ENCODE measurements at regions not wholly inside any gene's neighbourhood (a gene's known extent, or its start where the extent isn't known, plus 50 kb on each side); places are given as distances from the start of the nearest gene placed in this dataset.
"Not testable (repeated sequence)": the region's sequence is repeated elsewhere in the genome, so short reads cannot be mapped to it uniquely, and the experiment has no call there.

DNA sequence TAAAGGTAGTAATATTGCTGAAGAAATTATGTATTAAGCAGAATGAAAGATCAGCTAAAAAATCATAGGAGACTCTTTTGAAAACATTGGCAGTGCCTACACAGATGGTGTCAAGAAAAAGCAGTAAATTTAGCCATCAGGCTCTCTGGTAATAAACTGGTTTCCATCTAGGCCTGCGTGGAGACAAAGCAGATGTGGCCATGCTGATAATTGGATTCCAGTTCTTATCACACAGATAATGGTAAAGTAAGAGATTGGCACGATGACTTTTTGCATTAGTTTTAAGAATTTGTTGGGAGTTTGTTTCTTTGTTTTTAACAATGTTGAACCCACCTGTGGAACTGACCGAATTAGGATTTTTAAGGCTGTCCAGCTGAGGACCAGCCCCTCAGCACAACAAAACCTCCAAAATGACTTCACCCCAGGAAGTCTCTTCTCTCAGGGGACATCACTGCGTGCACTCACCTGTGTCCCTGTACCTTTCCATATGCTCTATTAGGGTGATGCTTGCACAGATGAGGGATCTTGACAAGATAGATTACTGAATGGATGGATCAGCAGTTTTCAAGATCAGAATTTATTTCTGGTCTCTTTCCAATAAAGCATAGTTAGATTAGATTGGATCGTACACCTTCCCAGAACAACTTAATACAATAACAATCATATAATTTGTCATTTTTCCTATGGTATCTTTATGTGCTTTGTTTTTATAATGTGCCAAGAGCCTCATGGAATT lies 69.1 kb upstream of the DNAJC10 start:
- DNase-seq, result no peak

GRCh38 chr2:182647499-182647787 lies 68.6 kb upstream of the DNAJC10 start:
- DNase-seq, result no peak

- no peak for DNase-seq
Observed at GRCh38 chr2:182649316-182649715, 66.7 kb upstream of the DNAJC10 start.

- DNase-seq, result no peak
Observed at GRCh38 chr2:182650704-182651103, 65.4 kb upstream of the DNAJC10 start.

GRCh38 chr2:182652326-182652725 lies 63.7 kb upstream of the DNAJC10 start:
- DNase-seq, result no peak

GRCh38 chr2:182655750-182656149 lies 60.3 kb upstream of the DNAJC10 start:
- no peak for DNase-seq

GRCh38 chr2:182664212-182664611 lies 51.8 kb upstream of the DNAJC10 start:
- DNase-seq, result no peak

DNA sequence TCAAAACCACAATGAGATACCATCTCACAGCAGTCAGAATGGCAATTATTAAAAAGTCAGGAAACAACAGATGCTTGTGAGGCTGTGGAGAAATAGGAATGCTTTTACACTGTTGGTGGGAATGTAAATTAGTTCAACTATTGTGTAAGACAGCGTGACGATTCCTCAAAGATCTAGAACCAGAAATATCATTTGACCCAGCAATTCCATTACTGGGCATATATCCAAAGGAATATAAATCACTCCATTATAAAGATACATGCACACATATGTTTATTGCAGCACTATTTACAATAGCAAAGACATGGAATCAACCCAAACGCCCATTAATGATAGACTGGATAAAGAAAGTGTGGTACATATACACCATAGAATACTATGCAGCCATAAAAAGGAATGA lies 50.6 kb upstream of the DNAJC10 start:
- DNase-seq, result not testable (repeated sequence)
